C1 segment of cervical spinal cord (tissue), 14 donors: ENCODE measurements at regions not wholly inside any gene's neighbourhood (a gene's known extent, or its start where the extent isn't known, plus 50 kb on each side); places are given as distances from the start of the nearest gene placed in this dataset.

Experiments
- DNase-seq, 14 donors: peaks; one replicate each; lab custom pipeline; 2025; lab: John Stamatoyannopoulos, UW

DNA sequence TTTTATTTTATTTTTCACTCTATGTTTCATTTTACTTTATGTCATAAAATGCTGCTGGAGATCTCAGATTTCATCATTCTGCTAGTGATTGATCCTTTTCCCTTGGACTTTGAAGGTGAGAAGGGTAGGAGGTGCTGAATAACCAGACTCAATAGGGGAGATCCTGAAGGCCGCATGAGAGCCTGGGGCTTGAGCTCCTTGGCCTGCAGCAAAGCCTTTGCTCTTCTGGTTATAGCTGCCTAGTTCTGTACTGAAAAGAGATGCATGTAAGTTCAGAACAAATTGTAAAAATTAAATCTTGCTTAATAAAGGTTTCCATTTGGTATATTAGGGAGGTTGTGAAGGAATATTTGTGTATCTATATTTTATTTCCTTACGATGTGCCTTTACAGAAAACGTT is 430.2 kb downstream of the QKI start:
- no peak for DNase-seq

DNA sequence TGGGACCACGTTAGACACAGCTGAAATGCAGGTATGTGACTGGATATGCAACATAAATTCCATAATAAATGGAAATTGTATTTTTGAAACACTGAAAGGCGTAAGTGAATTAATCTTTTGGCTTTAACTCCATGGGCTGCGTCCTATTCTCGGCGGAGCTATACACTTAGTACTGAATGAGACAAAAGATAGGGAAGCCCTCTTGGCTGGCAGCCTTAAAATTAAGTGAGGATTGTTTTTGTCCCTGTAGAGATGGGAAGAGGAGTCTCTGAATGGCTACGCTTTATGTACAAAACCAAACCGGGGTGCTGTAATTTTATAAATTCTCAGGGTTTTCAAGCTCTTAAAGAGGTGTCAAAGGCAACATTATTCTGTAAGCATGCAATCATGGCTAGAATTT is 429.8 kb downstream of the QKI start:
- no peak for DNase-seq

DNA sequence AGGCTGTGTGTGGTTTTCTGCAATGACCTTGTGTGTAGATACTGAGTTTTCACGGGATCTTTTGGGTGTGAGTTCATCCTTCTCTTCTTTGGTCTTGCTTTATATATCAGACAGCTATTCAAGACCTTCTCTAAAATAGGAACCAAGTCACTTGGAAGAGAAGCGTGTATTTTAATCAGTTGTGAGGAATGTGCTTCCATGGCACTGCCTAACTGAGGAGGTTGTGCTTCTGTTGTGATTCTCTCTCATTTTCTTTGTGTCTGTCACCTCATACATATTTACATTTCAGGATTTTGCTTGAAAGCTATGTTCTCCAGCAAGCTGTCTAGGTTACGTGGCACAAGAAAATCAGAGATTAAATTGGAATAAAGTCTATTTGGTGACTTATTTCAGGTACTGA is 428.7 kb downstream of the QKI start:
- DNase-seq = no peak

DNA sequence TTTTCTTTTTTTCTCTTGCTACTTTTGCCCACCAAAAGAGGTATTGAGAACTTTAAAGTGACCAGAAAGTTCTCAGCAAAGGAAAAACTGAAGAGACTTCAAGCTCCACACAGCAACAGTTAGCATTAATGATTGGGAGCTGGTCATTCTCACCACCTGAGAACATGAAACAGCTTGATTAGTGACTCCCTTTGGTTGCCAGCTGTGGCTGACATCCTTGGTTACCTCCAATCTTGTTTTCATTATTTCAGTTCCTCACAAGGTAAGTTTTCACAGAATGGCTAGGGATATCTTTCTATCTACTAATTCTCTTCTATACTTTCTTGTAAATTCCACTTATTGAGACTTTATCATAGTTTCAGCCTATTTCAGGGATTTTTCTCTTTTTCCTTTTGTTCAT is 427.9 kb downstream of the QKI start:
- no peak for DNase-seq

DNA sequence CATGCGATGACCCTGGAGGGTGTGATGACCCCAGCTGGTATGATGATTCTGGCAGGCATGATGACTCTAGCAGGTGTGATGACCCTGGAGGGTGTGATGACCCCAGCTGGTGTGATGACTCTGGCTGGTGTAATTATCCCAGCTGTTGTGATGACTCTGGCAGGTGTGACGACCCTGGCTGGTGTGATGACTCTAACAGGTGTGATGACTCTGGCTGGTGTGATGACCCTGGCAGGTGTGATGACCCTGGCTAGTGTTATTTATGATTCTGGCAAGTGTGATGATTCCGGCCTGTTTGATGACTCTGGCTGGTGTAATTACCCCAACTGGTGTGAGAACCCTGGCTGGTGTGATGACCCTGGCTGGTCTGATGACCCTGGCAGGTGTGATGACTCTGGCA is 427.2 kb downstream of the QKI start:
- DNase-seq = no peak

DNA sequence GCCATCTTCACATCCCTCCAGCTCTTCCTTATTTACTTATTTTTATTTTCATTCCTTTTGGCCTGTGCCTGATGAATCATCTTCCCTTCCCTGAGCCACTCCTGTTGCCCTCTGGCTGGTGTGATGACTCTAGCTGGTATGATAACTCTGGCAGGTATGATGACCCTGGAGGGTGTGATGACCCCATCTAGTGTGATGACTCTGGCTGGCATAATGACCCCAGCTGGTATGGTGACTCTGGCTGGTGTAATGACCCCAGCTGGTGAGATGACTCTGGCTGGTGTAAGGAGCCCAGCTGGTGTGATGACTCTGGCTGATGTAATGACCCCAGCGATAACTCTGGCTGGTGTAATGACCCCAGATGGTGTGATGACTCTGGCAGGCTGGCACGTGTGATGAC is 426.8 kb downstream of the QKI start:
- DNase-seq = no peak

DNA sequence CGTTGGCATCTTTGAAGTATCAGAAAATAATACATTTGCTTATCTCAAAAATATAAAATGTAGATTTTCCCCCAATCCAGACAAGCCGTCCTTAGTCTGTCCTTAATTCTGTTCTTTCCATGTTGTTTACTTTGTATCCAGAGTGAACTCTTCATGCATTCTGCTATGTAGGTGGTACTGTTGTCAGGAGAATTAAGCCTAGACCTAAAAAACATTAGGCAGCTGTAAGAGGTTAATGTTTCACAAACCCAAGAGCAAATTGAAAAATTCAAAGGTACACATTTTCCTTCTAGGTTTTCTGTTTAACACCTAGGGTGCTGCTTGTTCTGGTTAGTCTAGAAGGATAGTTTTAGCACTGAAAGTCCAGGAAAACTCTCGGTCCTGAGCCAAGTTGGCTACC is 426.4 kb downstream of the QKI start:
- no peak for DNase-seq

DNA sequence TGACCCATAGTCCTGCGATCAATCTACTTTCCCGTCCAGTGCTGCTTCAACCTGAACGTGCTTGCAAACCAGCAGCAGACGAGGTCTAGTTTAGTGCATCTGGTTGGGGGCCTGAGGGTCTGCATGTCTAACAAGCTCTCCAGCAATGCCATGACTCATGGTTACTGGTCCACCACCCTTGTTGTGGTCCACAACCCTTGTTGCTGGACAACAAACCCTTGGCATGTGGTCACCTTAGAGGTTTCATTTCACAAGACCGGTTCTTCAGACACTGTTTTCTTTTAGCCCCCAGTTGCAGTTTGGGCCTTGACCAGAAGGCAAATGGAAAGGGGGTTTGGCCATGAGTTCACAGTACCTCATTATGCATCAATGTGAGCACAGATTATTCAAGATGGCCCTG is 424.8 kb downstream of the QKI start:
- no peak for DNase-seq

DNA sequence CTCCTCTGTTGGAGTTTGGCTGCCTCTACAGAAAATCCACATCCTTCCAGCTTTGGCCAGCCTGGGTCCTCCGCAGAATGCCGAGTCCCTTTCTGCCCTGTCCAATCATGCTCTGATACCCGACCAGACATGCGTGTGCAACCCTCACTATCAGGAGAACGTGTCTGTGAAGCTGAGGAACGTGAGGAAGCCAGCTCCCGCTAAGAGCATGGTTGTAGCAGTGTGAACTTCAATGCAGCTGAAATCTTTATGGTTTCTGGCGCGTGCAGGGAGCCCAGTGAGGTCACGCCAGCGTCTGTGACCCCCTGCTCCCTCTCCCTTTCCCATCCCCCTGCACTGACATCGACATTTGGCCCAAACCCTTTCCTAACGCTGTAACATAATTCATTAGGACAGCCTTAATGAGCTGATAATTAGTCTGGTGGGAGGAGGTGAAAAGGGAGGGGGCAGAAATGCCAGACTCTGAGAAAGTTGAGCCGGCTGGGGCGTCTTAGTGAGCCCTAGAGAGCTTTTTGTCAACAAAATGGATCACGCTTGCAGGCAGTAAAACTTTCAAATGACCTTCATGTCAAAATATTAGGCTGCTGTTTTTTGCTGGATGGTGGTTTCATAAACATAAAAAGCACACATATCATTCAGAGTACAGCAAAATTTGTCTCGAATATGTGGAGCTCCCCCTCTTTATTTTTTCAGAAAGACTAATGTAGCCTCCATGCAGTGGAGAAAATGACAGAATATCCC is 423.3 kb downstream of the QKI start:
- DNase-seq = peak in 8 of 14 donors; percentile 5 to 25 (median 20)

DNA sequence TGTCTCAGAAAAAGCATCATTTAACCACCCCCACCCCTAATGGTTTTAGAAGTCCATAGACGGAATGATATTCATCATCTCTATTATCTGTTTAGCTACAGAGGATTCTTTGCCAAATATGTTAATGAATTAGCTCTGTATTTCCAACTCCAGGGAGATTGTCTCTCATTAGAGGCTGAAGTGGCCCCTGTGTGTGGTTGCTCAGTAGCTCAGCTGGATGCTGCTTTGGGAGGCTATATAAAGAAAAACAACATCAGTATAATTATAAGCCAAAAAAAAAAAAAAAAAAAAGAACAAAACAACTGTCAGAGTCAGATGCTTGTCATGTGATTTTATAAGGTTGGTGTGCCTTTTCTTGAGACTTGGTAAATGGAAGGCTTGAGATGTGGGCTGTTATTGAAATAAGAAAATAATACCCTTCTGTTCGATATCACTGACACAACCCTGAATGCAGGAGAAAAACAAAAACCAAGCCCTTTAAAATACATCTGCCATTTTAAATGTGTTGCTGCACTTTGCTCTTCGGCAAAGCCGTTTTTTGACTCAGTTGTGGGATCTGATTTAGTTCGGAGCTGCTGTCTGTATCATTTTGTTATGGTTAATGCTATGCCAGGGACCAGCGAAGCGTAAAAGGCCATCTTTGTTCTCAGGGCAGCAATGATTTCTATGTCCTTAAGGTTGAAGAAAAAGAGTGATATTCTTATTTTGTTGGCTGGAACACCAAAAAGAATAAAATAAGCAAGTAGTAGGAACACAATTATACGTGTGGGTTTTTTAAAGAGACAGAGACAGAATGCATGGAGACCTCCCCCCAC is 422.6 kb downstream of the QKI start:
- peak in 1 of 14 donors; percentile 24 for DNase-seq

DNA sequence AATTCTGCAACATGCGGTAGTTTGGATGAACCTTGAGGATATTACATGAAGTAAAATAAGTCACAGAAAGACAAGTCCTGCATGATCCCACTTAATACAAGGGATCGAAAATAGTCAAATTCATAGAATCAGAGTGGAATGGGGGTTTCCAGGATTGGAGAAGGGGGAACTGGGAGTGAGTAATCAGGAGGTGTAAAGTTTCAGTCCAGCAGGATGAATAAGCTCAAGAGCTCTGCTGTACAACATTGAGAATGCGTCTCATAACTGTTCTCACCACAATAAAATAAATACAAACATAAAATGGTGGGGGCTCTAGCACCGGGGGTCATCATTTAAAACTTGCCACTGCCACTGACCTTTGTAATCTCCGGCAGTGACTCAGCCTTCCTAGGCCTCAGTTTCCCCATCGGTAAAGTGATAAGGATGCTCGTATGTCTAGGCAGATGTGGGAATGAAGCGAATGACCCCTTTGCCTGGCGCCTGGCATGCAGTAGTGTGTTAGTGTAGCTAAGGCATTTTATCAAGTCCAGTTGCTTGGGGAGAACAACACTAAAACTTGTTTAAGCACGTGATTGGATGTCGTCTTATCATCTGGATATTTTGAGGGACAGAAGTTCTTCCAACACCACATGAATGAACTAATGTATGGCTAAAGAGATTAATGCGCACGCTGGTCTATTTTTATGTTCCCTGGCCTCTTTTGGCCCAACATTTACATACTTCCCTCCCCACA is 421.1 kb downstream of the QKI start:
- no peak for DNase-seq

DNA sequence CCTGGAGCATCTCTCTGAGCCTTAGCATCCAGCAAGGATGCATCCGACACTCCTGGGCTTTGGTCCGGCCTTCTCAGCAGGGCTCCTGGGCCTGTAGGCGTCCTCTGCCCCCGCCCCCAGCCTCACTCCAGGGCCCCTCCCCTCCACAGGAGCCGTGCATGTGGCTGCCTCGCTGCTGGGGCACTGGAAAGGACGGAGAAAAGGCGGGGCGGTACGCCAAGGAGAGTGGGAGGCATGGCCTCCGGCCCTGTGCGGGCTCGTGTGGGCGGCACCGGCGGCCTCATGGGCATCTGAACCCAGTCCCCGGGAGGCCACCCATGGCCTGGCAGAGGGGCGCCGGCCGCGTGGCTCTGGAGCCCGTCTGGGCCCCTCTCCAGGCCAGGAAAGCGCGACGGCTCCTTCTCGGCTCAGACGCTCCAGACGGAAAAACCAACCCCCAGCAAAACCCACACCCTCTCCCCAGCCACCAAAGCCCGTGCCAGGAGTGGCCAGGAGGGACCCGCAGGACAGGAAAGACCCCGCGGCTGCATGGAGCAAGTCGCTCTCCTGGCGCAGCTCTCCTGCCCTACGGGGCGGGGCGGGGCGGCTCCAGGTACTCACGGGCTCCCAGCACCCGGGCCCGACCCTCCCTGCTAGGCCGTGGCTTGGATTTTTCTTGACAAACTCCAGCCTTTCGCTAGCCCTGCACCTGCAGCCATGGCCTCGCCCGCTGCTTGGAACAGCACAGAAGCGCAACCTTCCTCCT is 419.9 kb downstream of the QKI start:
- DNase-seq = no peak

DNA sequence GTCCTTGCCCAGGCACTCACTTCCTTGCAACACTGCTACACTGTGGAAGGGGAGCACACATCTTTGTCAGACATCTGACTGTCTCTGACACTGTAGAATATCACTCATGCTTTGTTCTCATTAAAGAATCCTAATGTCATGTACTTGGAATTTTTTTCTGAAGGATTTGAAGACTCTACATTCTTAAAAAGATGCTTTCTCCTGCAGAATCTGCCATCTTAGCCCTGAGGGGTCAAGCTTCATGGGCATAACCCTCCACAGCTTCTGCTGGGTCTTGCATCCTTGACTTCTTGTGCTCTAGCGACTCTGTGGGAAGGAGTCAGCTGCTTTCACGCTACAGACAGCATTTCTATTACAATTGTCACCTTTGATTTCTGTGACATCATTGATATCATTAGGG is 417.2 kb downstream of the QKI start:
- no peak for DNase-seq

DNA sequence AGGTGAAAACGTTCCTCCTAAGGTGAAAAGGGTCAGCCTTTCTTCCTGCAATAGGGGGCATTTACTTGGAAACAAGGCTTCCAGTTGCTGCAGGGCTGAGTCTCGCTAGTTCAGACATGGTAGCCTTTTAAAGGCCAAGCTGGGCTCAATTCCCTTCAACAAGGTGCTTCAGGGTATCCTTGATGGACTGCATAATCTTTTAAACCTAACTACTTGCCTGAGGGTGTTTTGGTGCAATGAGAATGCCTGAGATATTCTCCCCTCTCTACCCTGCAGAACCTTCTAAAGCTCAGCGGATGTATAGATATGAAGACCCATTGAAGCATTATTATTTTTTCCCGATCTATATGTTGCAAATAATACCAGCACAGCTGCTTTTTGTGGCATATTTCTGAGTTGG is 416.1 kb downstream of the QKI start:
- DNase-seq = no peak

DNA sequence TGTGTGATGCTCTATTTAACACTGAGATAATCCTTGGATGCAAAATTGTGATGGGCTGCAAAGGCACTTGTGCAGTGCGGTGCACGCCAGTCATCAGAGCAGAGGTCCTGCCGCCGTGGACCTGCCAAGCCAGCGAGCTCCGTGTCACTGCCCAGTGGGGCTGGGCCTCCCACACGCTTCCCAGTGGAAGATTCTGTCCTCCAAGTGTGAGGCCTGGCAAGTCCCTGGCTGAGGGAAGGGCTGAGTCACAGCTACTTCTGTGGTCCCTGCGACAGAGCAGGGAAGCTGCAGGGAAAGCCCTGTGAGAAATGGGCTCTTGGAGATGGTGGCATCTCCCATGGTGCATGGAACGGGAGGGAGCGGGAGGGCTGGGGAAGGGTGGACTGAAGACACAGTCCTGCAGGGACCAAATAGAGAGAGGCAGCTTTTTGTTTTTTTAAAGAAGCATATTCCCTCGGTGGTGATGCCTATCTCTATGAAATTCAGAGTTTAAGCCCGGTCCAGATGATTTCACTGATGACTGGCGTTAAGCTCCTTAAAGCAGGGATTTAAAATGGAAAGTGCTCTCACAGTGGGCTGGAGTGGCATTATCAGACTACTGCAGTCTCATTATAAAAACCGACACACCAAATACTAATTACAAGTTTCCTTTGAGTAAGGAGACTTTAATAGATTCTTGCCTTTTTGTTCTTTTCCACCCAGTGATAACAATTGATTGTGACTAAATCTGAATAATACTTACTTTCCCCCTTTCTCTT is 413.7 kb downstream of the QKI start:
- peak in 1 of 14 donors; percentile 16 for DNase-seq

DNA sequence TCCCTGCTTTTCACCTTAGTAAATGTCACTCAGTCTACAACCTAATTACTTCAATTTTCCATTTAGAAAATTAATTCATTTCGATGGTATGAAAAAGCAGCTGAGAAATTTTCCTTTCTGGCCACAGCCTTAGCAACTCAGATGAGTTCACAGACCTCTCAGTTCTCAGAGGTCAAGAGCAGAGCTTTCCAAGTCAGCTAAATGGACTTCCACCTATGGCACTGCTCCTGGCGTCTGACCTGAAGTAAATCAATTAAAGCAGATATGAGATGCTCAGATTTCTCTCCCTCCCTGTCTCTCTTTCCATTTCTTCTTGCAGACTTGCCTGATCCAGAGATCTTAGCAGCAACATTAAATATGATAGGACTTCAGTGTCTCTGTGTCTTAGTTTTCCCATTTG is 412.6 kb downstream of the QKI start:
- DNase-seq = no peak

DNA sequence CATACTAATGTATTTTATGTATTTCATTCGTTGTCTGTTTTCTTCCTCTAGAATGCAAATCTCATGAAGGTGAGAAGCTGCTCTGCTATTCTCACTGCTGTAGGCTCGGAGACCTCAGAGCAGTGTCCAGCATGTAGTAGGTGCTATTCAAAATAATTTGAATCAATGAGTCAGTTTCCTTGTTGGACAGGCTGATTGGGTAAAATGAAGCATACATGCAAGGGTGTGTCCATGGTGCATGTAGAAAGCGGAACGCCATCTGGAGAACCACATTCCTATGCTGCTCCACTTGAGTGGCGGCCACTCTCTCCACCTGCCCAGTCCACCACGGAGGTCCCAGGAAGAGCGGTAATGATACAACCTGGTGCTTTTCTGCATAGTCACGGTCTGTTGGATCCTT is 412.1 kb downstream of the QKI start:
- DNase-seq = no peak

DNA sequence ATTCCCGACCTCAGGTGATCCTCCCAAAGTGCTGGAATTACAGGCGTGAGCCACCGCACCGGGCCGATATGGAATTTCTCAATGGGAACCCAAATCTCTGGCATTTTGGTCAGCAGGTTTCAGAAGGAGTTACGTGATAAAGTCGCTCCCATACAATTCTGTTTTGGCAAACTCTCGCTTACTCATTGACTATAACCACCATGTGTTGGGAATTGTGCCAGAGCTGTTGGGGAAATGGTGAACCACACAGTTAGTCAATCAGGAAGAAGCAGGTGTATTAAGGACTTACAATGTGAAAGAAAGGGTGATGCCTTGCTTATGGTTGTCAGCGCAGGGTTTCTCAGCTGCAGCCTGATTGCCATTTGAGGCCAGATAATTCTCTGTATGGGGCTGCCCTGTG is 410.5 kb downstream of the QKI start:
- no peak for DNase-seq

DNA sequence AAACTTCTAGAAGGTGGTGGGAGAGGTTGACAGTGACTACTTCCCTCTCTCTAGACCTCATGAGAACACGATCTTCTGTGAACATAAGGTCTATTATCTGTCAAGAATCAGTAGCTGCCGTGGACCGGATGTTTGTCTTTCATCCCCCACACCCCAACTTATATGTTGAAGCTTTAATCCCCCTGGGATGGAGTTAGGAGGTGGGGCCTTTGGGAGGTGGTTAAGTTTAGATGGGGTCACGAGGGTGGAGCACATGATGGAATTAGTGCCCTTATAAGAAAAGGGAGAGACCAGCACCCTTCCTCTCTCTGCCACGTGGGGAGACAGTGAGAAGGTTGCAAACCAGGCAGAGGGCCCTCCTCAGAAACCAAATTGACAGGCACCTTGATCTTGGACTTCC is 409.1 kb downstream of the QKI start:
- no peak for DNase-seq

DNA sequence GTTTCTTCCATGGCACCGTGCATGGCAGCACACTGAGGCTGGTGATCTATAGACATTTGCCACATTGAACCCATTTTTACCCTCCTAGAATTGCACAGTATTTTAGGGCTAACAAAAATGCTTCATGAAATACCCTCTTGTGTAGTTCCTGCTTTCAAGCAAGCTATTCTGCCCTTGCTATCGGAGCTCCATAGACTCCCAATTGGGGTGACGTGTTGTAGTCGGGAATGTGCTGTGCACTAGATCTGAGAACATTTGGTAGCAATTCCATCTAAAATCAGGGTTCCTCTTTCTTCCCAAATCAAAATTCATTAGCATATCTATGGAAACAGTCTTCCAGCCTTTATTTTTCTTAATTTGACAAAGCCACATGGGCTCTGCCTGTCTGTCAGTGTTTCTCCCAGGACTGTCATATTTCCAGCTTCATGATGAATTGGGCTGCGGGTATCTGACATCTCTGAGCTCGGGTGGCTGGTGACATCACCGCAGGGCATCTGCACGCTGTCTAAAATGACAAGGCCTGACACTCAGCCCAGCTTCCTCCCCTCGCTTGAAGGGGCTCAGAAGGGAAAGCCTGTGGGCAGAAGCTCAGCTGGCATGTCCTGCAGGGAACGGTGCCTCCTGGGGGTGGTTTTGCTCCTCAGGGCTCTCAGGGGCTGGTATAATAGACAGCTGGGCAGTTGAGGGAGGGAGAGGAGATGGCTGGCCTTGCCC is 406.4 kb downstream of the QKI start:
- DNase-seq = peak in 1 of 14 donors; percentile 6
